Mesenchymal stem cell (in vitro differentiated cells and primary cell): ENCODE measurements at regions not wholly inside any gene's neighbourhood (a gene's known extent, or its start where the extent isn't known, plus 50 kb on each side); places are given as distances from the start of the nearest gene placed in this dataset.

ENCODE experiments used
- DNase-seq: peaks from one replicate; pipeline ENCODE4 v3.0.0-alpha.2; 2013
- H2AFZ ChIP-seq: one replicate; pipeline ENCODE4 v1.6.1; 2013; ENCODE audit warnings: low read depth, mild to moderate bottlenecking, control low read depth, inconsistent platforms, low read length, moderate library complexity
- H2AK5ac ChIP-seq: 2 replicates; pipeline ENCODE4 v1.6.1; 2013; ENCODE audit warnings: low read length, moderate library complexity, mild to moderate bottlenecking, inconsistent platforms; ENCODE audit not compliant: severe bottlenecking
- H2BK120ac ChIP-seq: one replicate; pipeline ENCODE4 v1.6.1; 2013; ENCODE audit warnings: low read depth, mild to moderate bottlenecking, inconsistent platforms, low read length, moderate library complexity
- H2BK12ac ChIP-seq, 2 experiments: one replicate each; pipeline ENCODE4 v1.6.1; 2013; ENCODE audit warnings: inconsistent platforms in 2 of 2, low read length in 2 of 2, mild to moderate bottlenecking in 2 of 2, moderate library complexity in 2 of 2, control low read depth in 1 of 2
- H2BK15ac ChIP-seq: one replicate; pipeline ENCODE4 v1.6.1; 2013; ENCODE audit warnings: mild to moderate bottlenecking, low read depth, inconsistent platforms; ENCODE audit not compliant: poor library complexity, severe bottlenecking
- H2BK5ac ChIP-seq: 2 replicates; pipeline ENCODE4 v1.6.1; 2013; ENCODE audit warnings: low read depth, mild to moderate bottlenecking, low read length, control low read depth, inconsistent platforms; ENCODE audit not compliant: poor library complexity, severe bottlenecking
- H3K14ac ChIP-seq, 2 experiments: one replicate each; pipeline ENCODE4 v1.6.1; 2013; ENCODE audit warnings: inconsistent platforms in 2 of 2, low read length in 2 of 2, control low read depth in 1 of 2, mild to moderate bottlenecking in 1 of 2, moderate library complexity in 1 of 2
- H3K18ac ChIP-seq, 2 experiments: one replicate each; pipeline ENCODE4 v1.6.1; 2013; ENCODE audit warnings: inconsistent platforms in 2 of 2, low read length in 2 of 2, control low read depth in 1 of 2, low read depth in 1 of 2, mild to moderate bottlenecking in 1 of 2
- H3K23ac ChIP-seq, 2 experiments: one replicate each; pipeline ENCODE4 v1.6.1; 2013; ENCODE audit warnings: inconsistent platforms in 2 of 2, low read length in 2 of 2, mild to moderate bottlenecking in 2 of 2, moderate library complexity in 2 of 2, control low read depth in 1 of 2
- H3K27ac ChIP-seq: 2 replicates; pipeline ENCODE4 v1.5.1; 2013; ENCODE audit warnings: mild to moderate bottlenecking, moderate library complexity, low read length, control low read depth, inconsistent platforms; ENCODE audit not compliant: poor library complexity, severe bottlenecking
- H3K27me3 ChIP-seq, 2 experiments: 2 replicates each; pipeline versions ENCODE4 v1.6.1 to v1.7.0; 2013; ENCODE audit warnings: low read length in 2 of 2, mild to moderate bottlenecking in 2 of 2, moderate library complexity in 2 of 2, control low read depth in 1 of 2, inconsistent platforms in 1 of 2; ENCODE audit not compliant: control insufficient read depth in 1 of 2, insufficient read depth in 1 of 2
- H3K36me3 ChIP-seq, 2 experiments: 2 replicates each; pipeline versions ENCODE4 v1.6.1 to v1.7.0; 2013; ENCODE audit warnings: low read length in 2 of 2, control low read depth in 1 of 2, inconsistent platforms in 1 of 2, low read depth in 1 of 2, mild to moderate bottlenecking in 1 of 2; ENCODE audit not compliant: insufficient read depth in 2 of 2, control insufficient read depth in 1 of 2
- H3K4ac ChIP-seq, 2 experiments: one replicate each; pipeline ENCODE4 v1.6.1; 2013; ENCODE audit warnings: inconsistent platforms in 2 of 2, low read length in 2 of 2, mild to moderate bottlenecking in 2 of 2, moderate library complexity in 2 of 2, control low read depth in 1 of 2, low read depth in 1 of 2
- H3K4me1 ChIP-seq: 2 replicates; pipeline ENCODE4 v1.6.1; 2013; ENCODE audit warnings: low read depth, low read length, control low read depth; ENCODE audit not compliant: control insufficient read depth, insufficient read depth
- H3K4me2 ChIP-seq: 2 replicates; pipeline ENCODE4 v1.6.1; 2013; ENCODE audit warnings: low read length, mild to moderate bottlenecking, inconsistent platforms; ENCODE audit not compliant: poor library complexity, severe bottlenecking
- H3K4me3 ChIP-seq, 2 experiments: 2 replicates each; pipeline versions ENCODE4 v1.5.1 to v1.7.0; 2013; ENCODE audit warnings: low read length in 2 of 2, mild to moderate bottlenecking in 2 of 2, control low read depth in 1 of 2, low read depth in 1 of 2; ENCODE audit not compliant: insufficient read depth in 1 of 2
- H3K79me1 ChIP-seq: replicated peaks from 2 replicates; pipeline ENCODE4 v1.6.1; 2013; ENCODE audit warnings: mild to moderate bottlenecking, control low read depth, low read length, inconsistent platforms; ENCODE audit not compliant: poor library complexity, severe bottlenecking
- H3K9ac ChIP-seq: 2 replicates; pipeline ENCODE4 v1.7.0; 2013; ENCODE audit warnings: mild to moderate bottlenecking, low read length, moderate library complexity
- H3K9me3 ChIP-seq: 2 replicates; pipeline ENCODE4 v1.7.0; 2013; ENCODE audit warnings: mild to moderate bottlenecking, low read length; ENCODE audit not compliant: control insufficient read depth
- H4K8ac ChIP-seq: one replicate; pipeline ENCODE4 v1.6.1; 2013; ENCODE audit warnings: inconsistent platforms, mild to moderate bottlenecking, low read length, moderate library complexity
- H4K91ac ChIP-seq: one replicate; pipeline ENCODE4 v1.6.1; 2013; ENCODE audit warnings: mild to moderate bottlenecking, low read length, inconsistent platforms
- WGBS: methylation state at CpG from one replicate; pipeline ENCODE4 v1.1.7; 2013; ENCODE audit warnings: mixed read lengths; 5-methylcytosine and 5-hydroxymethylcytosine counted together

DNA sequence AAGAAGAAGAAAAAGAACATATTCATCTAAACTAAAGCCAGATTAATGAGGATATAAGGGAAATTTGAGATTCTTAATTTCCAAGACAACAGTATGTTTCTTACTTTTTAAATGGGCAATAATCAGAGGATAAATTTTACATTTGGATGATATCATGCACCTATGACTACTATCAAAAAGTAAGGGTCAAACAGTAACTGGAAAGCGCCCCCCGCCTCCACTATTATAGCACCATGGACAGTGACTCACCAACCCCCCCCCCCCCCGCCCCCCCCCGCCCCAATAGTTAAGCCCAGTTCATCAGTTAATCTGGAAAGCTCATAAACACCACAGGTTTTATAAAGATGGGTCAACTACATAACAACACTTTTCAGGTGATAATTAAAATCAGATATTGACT is 194.3 kb upstream of the DGKB start:
- Histone ChIP-seq H2BK5ac (no peak overlapping the region), H3K4me1 (no peaks in the 10 kb centered on the region), H3K18ac (no peak overlapping the region), H3K23ac (no peak overlapping the region), H2AK5ac (no peak overlapping the region), H2AFZ (no peak overlapping the region), H4K91ac (no peak overlapping the region), H4K8ac (no peak overlapping the region), H3K14ac (no peak overlapping the region), H3K4me2 (no peak overlapping the region), H3K36me3 (no peaks in the 10 kb centered on the region), H3K9ac (no peak overlapping the region), H3K4ac (no peak overlapping the region), H2BK12ac (no peak overlapping the region), H3K27ac (no peak overlapping the region), H3K9me3 (no peaks in the 10 kb centered on the region), H3K79me1 (no peaks in the 10 kb centered on the region), H3K4me3 (no peak overlapping the region), H2BK120ac (no peak overlapping the region), H3K27me3 (no peaks in the 10 kb centered on the region), H2BK15ac (no peak overlapping the region)
- WGBS, result no CpG with 5 or more reads among the region's 4 CpGs
- DNase-seq, result no peak

GRCh38 chr7:15094989-15095388 is 192.4 kb upstream of the DGKB start:
- H3K4ac ChIP-seq, result no peak overlapping the region
- no peak overlapping the region for H3K4me3 ChIP-seq
- no peaks in the 10 kb centered on the region for H3K27me3 ChIP-seq
- H2BK120ac ChIP-seq, result no peak overlapping the region
- H3K14ac ChIP-seq, result no peak overlapping the region
- no peak overlapping the region for H3K27ac ChIP-seq
- H2AFZ ChIP-seq, result no peak overlapping the region
- H2BK12ac ChIP-seq, result no peak overlapping the region
- no peak overlapping the region for H3K18ac ChIP-seq
- H4K8ac ChIP-seq, result no peak overlapping the region
- H3K4me2 ChIP-seq, result no peak overlapping the region
- no peak overlapping the region for H3K23ac ChIP-seq
- H3K36me3 ChIP-seq, result no peaks in the 10 kb centered on the region
- H2BK5ac ChIP-seq, result no peak overlapping the region
- H3K4me1 ChIP-seq, result no peaks in the 10 kb centered on the region
- WGBS, result 90% methylated on average over 1 of the region's 1 CpG
- no peak for DNase-seq
- H3K79me1 ChIP-seq, result no peaks in the 10 kb centered on the region
- H4K91ac ChIP-seq, result no peak overlapping the region
- H2AK5ac ChIP-seq, result no peak overlapping the region
- H3K9ac ChIP-seq, result no peak overlapping the region
- no peak overlapping the region for H2BK15ac ChIP-seq
- no peaks in the 10 kb centered on the region for H3K9me3 ChIP-seq

DNA sequence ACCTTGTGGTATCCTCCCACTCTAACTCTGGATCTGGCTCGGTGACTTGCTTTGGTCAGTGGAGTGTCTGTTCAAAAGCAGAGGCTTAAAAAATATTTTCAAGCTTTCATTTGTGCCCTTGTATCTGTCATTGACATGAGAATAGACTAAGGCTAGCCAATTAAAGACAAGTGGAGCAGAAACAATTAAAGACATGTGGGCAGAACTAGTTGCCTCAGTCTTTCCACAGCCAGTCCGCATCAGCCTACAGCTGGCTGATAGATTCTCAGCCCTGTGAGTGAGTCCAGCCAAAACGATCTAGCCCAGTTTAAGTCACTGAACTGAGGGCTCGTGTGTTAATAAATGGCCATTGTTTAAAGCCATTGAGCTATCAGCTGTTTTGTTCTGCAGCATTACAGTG is 185.2 kb upstream of the DGKB start:
- Histone ChIP-seq H2AFZ (no peak overlapping the region), H3K14ac (no peak overlapping the region), H4K91ac (no peak overlapping the region), H3K36me3 (no peaks in the 10 kb centered on the region), H2BK15ac (no peak overlapping the region), H3K9ac (no peak overlapping the region), H2BK5ac (no peak overlapping the region), H4K8ac (no peak overlapping the region), H3K18ac (no peak overlapping the region), H3K27ac (no peak overlapping the region), H3K9me3 (no peaks in the 10 kb centered on the region), H3K4me3 (no peak overlapping the region), H3K4ac (no peak overlapping the region), H2BK120ac (no peak overlapping the region), H3K4me1 (peaks cover 2% of the 10 kb centered on the region), H3K23ac (no peak overlapping the region), H2AK5ac (no peak overlapping the region), H3K27me3 (no peaks in the 10 kb centered on the region), H3K4me2 (no peak overlapping the region), H3K79me1 (no peaks in the 10 kb centered on the region), H2BK12ac (no peak overlapping the region)
- no peak for DNase-seq
- 95% methylated on average over 4 of the region's 4 CpGs for WGBS

DNA sequence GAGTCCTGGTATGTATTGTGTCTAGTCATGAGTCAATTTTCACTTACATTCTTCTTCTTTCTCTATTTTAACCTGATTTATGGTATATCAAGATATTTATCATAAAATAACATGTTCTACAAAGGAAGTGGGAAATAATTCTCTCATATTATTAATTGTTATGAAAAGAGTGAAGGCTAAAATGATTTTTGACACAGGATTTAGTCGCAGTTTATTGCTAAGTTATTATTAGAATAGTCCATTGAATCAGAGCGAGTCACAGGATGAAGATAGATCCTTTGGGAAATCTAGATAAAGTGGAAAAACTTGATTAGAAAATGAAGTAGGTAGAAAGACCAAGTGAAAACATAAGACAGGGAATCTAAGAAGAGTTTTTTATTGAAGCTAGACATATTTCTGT is 184.3 kb upstream of the DGKB start:
- H3K14ac ChIP-seq, result no peak overlapping the region
- WGBS, result 65% methylated on average over 2 of the region's 2 CpGs

More for the DNA sequence above, 184.3 kb upstream of the DGKB start:
- Histone ChIP-seq H4K8ac (no peak overlapping the region), H3K79me1 (no peaks in the 10 kb centered on the region), H2BK120ac (no peak overlapping the region), H2BK12ac (no peak overlapping the region), H3K27me3 (no peaks in the 10 kb centered on the region), H3K4me1 (peaks cover 2% of the 10 kb centered on the region), H2BK5ac (no peak overlapping the region), H3K23ac (no peak overlapping the region), H2BK15ac (no peak overlapping the region), H3K9ac (peak overlapping the region; percentile 23), H2AK5ac (no peak overlapping the region), H3K18ac (no peak overlapping the region), H3K4ac (no peak overlapping the region), H3K9me3 (no peaks in the 10 kb centered on the region), H2AFZ (no peak overlapping the region), H3K36me3 (no peaks in the 10 kb centered on the region), H4K91ac (no peak overlapping the region), H3K4me2 (no peak overlapping the region), H3K27ac (no peak overlapping the region), H3K4me3 (no peak overlapping the region)
- DNase-seq, result no peak
